GM12878 (cell line): ENCODE measurements at regions not wholly inside any gene's neighbourhood (a gene's known extent, or its start where the extent isn't known, plus 50 kb on each side); places are given as distances from the start of the nearest gene placed in this dataset.

Experiments
- ATAC-seq: fragments of 200-7000 bp; cut with Tn5 transposase; 3 replicates; pipeline ENCODE4 v1.9.1; 2020; ENCODE audit warnings: mild to moderate bottlenecking, moderate library complexity
- BruUV-seq: library from RNA; stranded (reverse); fragments of 400-500 nt; replicated peaks from 2 replicates; lab custom pipeline; 2021; lab: Mats Ljungman, UMichigan
- CTCF ChIA-PET: fragments of 300-600 bp; sonication (Branson Sonifier 250); formaldehyde crosslinking; extraction: SDS; loops from one replicate; lab custom pipeline; 2021; ENCODE audit warnings: inconsistent platforms; lab: Yijun Ruan, JAX
- POLR2A ChIA-PET: fragments of 350-600 bp; formaldehyde crosslinking; extraction: SDS; loops from one replicate; lab custom pipeline; 2021; ENCODE audit warnings: inconsistent platforms; lab: Charles Lee
- RAD21 ChIA-PET: fragments of 300-600 bp; sonication (Branson Sonifier 250); formaldehyde crosslinking; loops from one replicate; lab custom pipeline; 2023; ENCODE audit warnings: antibody characterized with exemption; ENCODE audit not compliant: unreplicated experiment; lab: Charles Lee
- SMC1A ChIA-PET: fragments of 300-600 bp; sonication (Branson Sonifier 250); formaldehyde crosslinking; loops from one replicate; lab custom pipeline; 2023; ENCODE audit not compliant: unreplicated experiment, uncharacterized antibody; lab: Charles Lee
- DNase-seq: peaks from one replicate; pipeline ENCODE4 v3.0.0-alpha.2; 2011; ENCODE audit warnings: low read depth, low spot score
- FAIRE-seq: peaks from 3 replicates; lab custom pipeline; 2011; peaks lifted over from hg19 to GRCh38; lab: Jason Lieb, UNC
- H2AFZ ChIP-seq: 2 replicates; pipeline ENCODE4 v1.6.0; 2011; ENCODE audit warnings: low read depth, low read length, control low read depth; ENCODE audit not compliant: control insufficient read depth
- H3K27ac ChIP-seq: 2 replicates; pipeline ENCODE4 v1.5.1; 2011; ENCODE audit warnings: control low read depth; ENCODE audit not compliant: control insufficient read depth, insufficient read depth
- H3K27me3 ChIP-seq, 2 experiments: replicated peaks in 1 of 2; 2 replicates each; pipeline versions ENCODE4 v1.6.0 to v1.6.1; 2011; ENCODE audit warnings: low read length in 1 of 2; ENCODE audit not compliant: control insufficient read depth in 2 of 2, insufficient read depth in 2 of 2
- H3K36me3 ChIP-seq, 2 experiments: 2 replicates each; pipeline ENCODE4 v1.5.1; 2011; ENCODE audit warnings: low read length in 1 of 2; ENCODE audit not compliant: control insufficient read depth in 2 of 2, insufficient read depth in 2 of 2
- H3K4me1 ChIP-seq: 2 replicates; pipeline ENCODE4 v1.6.1; 2011; ENCODE audit warnings: mild to moderate bottlenecking, low read length, moderate library complexity, mixed read lengths; ENCODE audit not compliant: control insufficient read depth, insufficient read depth
- H3K4me2 ChIP-seq: 2 replicates; pipeline ENCODE4 v1.6.0; 2011; ENCODE audit warnings: control low read depth; ENCODE audit not compliant: control insufficient read depth, insufficient read depth
- H3K4me3 ChIP-seq: fragments of 200-600 bp; sonication (generic); 2 replicates; pipeline ENCODE4 v1.5.1; 2016
- H3K79me2 ChIP-seq: 2 replicates; pipeline ENCODE4 v1.6.0; 2011; ENCODE audit warnings: low read length; ENCODE audit not compliant: control insufficient read depth, insufficient read depth
- H3K9ac ChIP-seq: 2 replicates; pipeline ENCODE4 v1.8.0; 2011; ENCODE audit warnings: low read length, control low read depth, mixed read lengths; ENCODE audit not compliant: control insufficient read depth, insufficient read depth
- H3K9me3 ChIP-seq: replicated peaks from 3 replicates; pipeline ENCODE4 v1.5.1; 2011; ENCODE audit warnings: mild to moderate bottlenecking, low read length; ENCODE audit not compliant: control insufficient read depth, insufficient read depth
- H4K20me1 ChIP-seq: 2 replicates; pipeline ENCODE4 v1.6.0; 2011; ENCODE audit not compliant: control insufficient read depth, insufficient read depth
- CHD4 ChIP-seq: fragments of 200-600 bp; sonication (generic); IDR thresholded peaks from 2 replicates; pipeline ENCODE4 v1.6.1; 2016; ENCODE audit warnings: mild to moderate bottlenecking
- FOXM1 ChIP-seq: IDR thresholded peaks from 2 replicates; pipeline ENCODE4 v1.6.1; 2012; ENCODE audit warnings: low read depth, mild to moderate bottlenecking, inconsistent platforms, low read length, moderate library complexity
- HDGF ChIP-seq: fragments of 450-650 bp; IDR thresholded peaks from 2 replicates; pipeline ENCODE4 v1.6.1; 2016; ENCODE audit warnings: antibody characterized with exemption
- KDM1A ChIP-seq: fragments of 200-600 bp; sonication (generic); IDR thresholded peaks from 2 replicates; pipeline ENCODE4 v1.6.1; 2016; ENCODE audit warnings: borderline replicate concordance
- ZSCAN29 ChIP-seq: fragments of 450-650 bp; IDR thresholded peaks from 2 replicates; pipeline ENCODE4 v1.6.1; 2017; ENCODE audit warnings: mild to moderate bottlenecking, moderate library complexity
- WGBS: methylation state at CpG from one replicate; pipeline ENCODE4 v1.1.6; 2016; ENCODE audit warnings: low lambda C conversion rate; ENCODE audit not compliant: insufficient replicate concordance, insufficient coverage; ENCODE audit errors: missing lambda C conversion rate; 5-methylcytosine and 5-hydroxymethylcytosine counted together
- in situ Hi-C: fragments of 300-500 bp; cut with MboI; formaldehyde crosslinking; loops from 9 replicates; pipeline ENCODE4 v1.14.3; 2018; ENCODE audit warnings: mixed read lengths
- intact Hi-C: fragments of 100-400 bp; cut with micrococcal nuclease; formaldehyde crosslinking; loops from one replicate; pipeline ENCODE4 v1.14.2; 2022; ENCODE audit not compliant: unreplicated experiment
- TF ChIP-seq, protein P1 (sequence below): IDR thresholded peaks from 2 replicates; pipeline ENCODE4 v1.6.1; 2012; ENCODE audit warnings: improper control_type of control experiment, low read depth, low read length; ENCODE audit not compliant: insufficient replicate concordance
- TF ChIP-seq, protein P2 (sequence below): fragments of 150-350 bp; IDR thresholded peaks from 2 replicates; pipeline ENCODE4 v1.6.1; 2014; ENCODE audit warnings: mild to moderate bottlenecking, low read depth, low read length
- TF ChIP-seq, protein P3 (sequence below): IDR thresholded peaks from 2 replicates; pipeline ENCODE4 v1.6.1; 2012; ENCODE audit warnings: low read depth, low read length, improper control_type of control experiment

DNA sequence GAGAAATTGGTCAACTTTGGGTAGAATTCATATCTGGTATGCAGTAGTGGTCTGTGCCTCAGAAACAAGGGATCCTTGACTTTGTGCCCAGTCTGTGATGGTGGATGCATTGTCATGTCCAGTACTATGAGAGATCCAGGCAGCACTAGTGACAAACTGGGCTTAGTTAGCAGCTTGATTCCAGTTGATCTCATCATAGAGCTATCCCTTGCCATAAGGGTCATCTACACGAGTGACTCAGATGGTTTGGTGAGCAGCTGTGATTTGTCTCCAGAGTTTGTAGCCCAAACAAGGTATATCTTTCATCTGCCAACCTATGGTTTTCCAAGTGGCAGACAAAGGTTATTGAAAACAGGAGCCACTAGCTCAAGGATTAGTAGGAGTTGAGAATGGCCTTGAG is 298.8 kb downstream of the GBA3 start:
- POLR2A ChIA-PET, result no interaction called here
- ATAC-seq, result no peak
- RAD21 ChIA-PET, result interaction anchor here (0.7 to 1.0 kb wide), 2 partner anchors 10 to 21 kb away, joined by 3 read pairs; no protein-coding TSS in a partner anchor
- DNase-seq, result no peak
- 0% methylated on average over 1 of the region's 1 CpG for WGBS
- CTCF ChIA-PET, result interaction anchor here (0.7 to 1.9 kb wide), 4 partner anchors 10 to 1204 kb away, joined by 3 to 9 read pairs (median 3); no protein-coding TSS in a partner anchor
- intact Hi-C loops (no loop called here), in situ Hi-C loops (no loop called here)
- Histone ChIP-seq H3K9me3 (no peaks in the 10 kb centered on the region), H3K27me3 (no peaks in the 10 kb centered on the region), H3K27ac (no peak overlapping the region), H2AFZ (no peak overlapping the region), H4K20me1 (no peaks in the 10 kb centered on the region), H3K79me2 (no peaks in the 10 kb centered on the region), H3K4me1 (no peaks in the 10 kb centered on the region), H3K4me2 (no peak overlapping the region), H3K9ac (no peak overlapping the region), H3K36me3 (no peaks in the 10 kb centered on the region), H3K4me3 (no peak overlapping the region)
- SMC1A ChIA-PET, result interaction anchor here (0.6 to 2.1 kb wide), 5 partner anchors 9 to 321 kb away, joined by 3 to 5 read pairs (median 4); no protein-coding TSS in a partner anchor
- no peak for FAIRE-seq
- TF ChIP-seq, protein P1, sequence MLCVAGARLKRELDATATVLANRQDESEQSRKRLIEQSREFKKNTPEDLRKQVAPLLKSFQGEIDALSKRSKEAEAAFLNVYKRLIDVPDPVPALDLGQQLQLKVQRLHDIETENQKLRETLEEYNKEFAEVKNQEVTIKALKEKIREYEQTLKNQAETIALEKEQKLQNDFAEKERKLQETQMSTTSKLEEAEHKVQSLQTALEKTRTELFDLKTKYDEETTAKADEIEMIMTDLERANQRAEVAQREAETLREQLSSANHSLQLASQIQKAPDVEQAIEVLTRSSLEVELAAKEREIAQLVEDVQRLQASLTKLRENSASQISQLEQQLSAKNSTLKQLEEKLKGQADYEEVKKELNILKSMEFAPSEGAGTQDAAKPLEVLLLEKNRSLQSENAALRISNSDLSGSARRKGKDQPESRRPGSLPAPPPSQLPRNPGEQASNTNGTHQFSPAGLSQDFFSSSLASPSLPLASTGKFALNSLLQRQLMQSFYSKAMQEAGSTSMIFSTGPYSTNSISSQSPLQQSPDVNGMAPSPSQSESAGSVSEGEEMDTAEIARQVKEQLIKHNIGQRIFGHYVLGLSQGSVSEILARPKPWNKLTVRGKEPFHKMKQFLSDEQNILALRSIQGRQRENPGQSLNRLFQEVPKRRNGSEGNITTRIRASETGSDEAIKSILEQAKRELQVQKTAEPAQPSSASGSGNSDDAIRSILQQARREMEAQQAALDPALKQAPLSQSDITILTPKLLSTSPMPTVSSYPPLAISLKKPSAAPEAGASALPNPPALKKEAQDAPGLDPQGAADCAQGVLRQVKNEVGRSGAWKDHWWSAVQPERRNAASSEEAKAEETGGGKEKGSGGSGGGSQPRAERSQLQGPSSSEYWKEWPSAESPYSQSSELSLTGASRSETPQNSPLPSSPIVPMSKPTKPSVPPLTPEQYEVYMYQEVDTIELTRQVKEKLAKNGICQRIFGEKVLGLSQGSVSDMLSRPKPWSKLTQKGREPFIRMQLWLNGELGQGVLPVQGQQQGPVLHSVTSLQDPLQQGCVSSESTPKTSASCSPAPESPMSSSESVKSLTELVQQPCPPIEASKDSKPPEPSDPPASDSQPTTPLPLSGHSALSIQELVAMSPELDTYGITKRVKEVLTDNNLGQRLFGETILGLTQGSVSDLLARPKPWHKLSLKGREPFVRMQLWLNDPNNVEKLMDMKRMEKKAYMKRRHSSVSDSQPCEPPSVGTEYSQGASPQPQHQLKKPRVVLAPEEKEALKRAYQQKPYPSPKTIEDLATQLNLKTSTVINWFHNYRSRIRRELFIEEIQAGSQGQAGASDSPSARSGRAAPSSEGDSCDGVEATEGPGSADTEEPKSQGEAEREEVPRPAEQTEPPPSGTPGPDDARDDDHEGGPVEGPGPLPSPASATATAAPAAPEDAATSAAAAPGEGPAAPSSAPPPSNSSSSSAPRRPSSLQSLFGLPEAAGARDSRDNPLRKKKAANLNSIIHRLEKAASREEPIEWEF, result no peak
- TF ChIP-seq KDM1A, result no peak
- TF ChIP-seq HDGF, result no peak
- no peak for TF ChIP-seq CHD4
- TF ChIP-seq, protein P2, sequence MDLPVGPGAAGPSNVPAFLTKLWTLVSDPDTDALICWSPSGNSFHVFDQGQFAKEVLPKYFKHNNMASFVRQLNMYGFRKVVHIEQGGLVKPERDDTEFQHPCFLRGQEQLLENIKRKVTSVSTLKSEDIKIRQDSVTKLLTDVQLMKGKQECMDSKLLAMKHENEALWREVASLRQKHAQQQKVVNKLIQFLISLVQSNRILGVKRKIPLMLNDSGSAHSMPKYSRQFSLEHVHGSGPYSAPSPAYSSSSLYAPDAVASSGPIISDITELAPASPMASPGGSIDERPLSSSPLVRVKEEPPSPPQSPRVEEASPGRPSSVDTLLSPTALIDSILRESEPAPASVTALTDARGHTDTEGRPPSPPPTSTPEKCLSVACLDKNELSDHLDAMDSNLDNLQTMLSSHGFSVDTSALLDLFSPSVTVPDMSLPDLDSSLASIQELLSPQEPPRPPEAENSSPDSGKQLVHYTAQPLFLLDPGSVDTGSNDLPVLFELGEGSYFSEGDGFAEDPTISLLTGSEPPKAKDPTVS, result no peak
- no peak for TF ChIP-seq FOXM1
- no peak for TF ChIP-seq ZSCAN29
- TF ChIP-seq, protein P3, sequence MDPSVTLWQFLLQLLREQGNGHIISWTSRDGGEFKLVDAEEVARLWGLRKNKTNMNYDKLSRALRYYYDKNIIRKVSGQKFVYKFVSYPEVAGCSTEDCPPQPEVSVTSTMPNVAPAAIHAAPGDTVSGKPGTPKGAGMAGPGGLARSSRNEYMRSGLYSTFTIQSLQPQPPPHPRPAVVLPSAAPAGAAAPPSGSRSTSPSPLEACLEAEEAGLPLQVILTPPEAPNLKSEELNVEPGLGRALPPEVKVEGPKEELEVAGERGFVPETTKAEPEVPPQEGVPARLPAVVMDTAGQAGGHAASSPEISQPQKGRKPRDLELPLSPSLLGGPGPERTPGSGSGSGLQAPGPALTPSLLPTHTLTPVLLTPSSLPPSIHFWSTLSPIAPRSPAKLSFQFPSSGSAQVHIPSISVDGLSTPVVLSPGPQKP, result no peak
- BruUV-seq, result no TSS peak
